ENCODE measurements at regions not wholly inside any gene's neighbourhood (a gene's known extent, or its start where the extent isn't known, plus 50 kb on each side); places are given as distances from the start of the nearest gene placed in this dataset.
"Not testable (repeated sequence)": the region's sequence is repeated elsewhere in the genome, so short reads cannot be mapped to it uniquely, and the experiment has no call there.

DNA sequence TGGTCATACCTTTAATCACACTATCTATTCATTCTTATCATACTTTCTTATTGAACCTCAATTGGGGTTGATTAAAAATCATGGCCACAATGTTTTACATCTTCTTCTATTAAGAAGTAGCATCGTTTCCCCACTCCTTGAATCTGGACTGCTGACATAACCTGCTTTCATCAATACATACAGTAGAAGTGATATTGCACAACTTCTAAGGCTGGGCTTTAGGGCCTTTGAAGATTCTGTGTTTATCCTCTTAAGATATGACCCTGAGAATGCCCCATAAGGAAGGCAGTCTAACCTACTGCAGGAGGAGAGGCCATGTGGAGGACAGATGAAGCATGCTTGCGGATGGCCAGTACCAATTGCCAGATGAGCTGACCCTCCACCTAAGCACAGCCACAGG is 1142.8 kb upstream of the SEL1L start:
- H3K4me3 ChIP-seq (ENCODE audit: low read length), result no peak overlapping the region
- no peaks in the 10 kb centered on the region for H3K79me2 ChIP-seq (replicated peaks; ENCODE audit: insufficient read depth, low read length)
- H4K20me1 ChIP-seq (ENCODE audit: insufficient read depth), result no peaks in the 10 kb centered on the region
- H3K36me3 ChIP-seq (ENCODE audit: insufficient read depth, low read length), result no peaks in the 10 kb centered on the region
- no peaks in the 10 kb centered on the region for H3K9me3 ChIP-seq (ENCODE audit: low read length)
- no peaks in the 10 kb centered on the region for H3K9me2 ChIP-seq (ENCODE audit: insufficient read depth, low read length)
- no peaks in the 10 kb centered on the region for H3K27me3 ChIP-seq (ENCODE audit: insufficient read depth, low read depth, low read length)
- TF ChIP-seq TAF1 (IDR thresholded peaks at IDR 0.05; ENCODE audit: low read depth) (no peak), SMC3 (conservative IDR thresholded peaks at IDR 0.05; ENCODE audit: poor library complexity) (no peak), POLR2AphosphoS5 (IDR thresholded peaks at IDR 0.05) (no peak), EZH2 (IDR thresholded peaks at IDR 0.05; ENCODE audit: borderline replicate concordance, insufficient read depth, low read length, poor library complexity, severe bottlenecking) (no peak), EP300 (conservative IDR thresholded peaks at IDR 0.05; ENCODE audit: poor library complexity, severe bottlenecking) (no peak), REST (IDR thresholded peaks at IDR 0.05; ENCODE audit: borderline replicate concordance) (no peak), RAD21 (conservative IDR thresholded peaks at IDR 0.05) (no peak), MXI1 (conservative IDR thresholded peaks at IDR 0.05; ENCODE audit: poor library complexity, severe bottlenecking) (no peak)
- TF ChIP-seq, protein P1, sequence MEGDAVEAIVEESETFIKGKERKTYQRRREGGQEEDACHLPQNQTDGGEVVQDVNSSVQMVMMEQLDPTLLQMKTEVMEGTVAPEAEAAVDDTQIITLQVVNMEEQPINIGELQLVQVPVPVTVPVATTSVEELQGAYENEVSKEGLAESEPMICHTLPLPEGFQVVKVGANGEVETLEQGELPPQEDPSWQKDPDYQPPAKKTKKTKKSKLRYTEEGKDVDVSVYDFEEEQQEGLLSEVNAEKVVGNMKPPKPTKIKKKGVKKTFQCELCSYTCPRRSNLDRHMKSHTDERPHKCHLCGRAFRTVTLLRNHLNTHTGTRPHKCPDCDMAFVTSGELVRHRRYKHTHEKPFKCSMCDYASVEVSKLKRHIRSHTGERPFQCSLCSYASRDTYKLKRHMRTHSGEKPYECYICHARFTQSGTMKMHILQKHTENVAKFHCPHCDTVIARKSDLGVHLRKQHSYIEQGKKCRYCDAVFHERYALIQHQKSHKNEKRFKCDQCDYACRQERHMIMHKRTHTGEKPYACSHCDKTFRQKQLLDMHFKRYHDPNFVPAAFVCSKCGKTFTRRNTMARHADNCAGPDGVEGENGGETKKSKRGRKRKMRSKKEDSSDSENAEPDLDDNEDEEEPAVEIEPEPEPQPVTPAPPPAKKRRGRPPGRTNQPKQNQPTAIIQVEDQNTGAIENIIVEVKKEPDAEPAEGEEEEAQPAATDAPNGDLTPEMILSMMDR (IDR thresholded peaks at IDR 0.05; ENCODE audit: poor library complexity, severe bottlenecking), result no peak
- no peaks in the 10 kb centered on the region for H3F3A ChIP-seq (ENCODE audit: insufficient read depth, low read length, poor library complexity, severe bottlenecking)
- H3K27ac ChIP-seq (ENCODE audit: low read length), result no peak overlapping the region
- no peak overlapping the region for H3K4me2 ChIP-seq (ENCODE audit: low read length)
- H2AFZ ChIP-seq (ENCODE audit: low read depth, low read length), result no peak overlapping the region
- H3K9ac ChIP-seq (ENCODE audit: low read length), result no peak overlapping the region

DNA sequence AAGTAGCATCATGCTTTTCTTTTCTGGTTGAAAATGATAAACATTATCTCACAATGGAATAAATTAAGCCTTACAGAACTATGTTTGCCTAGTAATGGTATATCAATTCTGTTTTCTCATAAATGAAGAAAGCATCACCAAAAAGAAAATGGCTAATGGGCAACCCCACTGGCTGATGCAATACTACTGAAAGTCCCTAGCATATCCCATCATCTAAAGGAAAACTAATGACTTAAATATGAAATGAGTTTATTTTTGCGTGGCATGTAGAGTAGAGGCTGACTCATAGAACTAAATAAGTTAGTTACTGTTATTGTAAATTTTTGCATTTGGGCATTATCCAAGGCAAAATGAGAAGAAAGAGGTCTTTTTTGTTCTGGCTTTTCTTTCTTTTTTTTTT is 1156.3 kb upstream of the SEL1L start:
- Histone ChIP-seq H2AFZ (ENCODE audit: low read depth, low read length) (no peak overlapping the region), H3F3A (ENCODE audit: insufficient read depth, low read length, poor library complexity, severe bottlenecking) (no peaks in the 10 kb centered on the region), H4K20me1 (ENCODE audit: insufficient read depth) (no peaks in the 10 kb centered on the region), H3K4me2 (ENCODE audit: low read length) (no peak overlapping the region), H3K9ac (ENCODE audit: low read length) (no peak overlapping the region), H3K36me3 (ENCODE audit: insufficient read depth, low read length) (no peaks in the 10 kb centered on the region), H3K9me3 (ENCODE audit: low read length) (no peaks in the 10 kb centered on the region), H3K9me2 (ENCODE audit: insufficient read depth, low read length) (no peaks in the 10 kb centered on the region), H3K4me3 (ENCODE audit: low read length) (no peak overlapping the region), H3K79me2 (replicated peaks; ENCODE audit: insufficient read depth, low read length) (no peaks in the 10 kb centered on the region), H3K27ac (ENCODE audit: low read length) (no peak overlapping the region), H3K27me3 (ENCODE audit: insufficient read depth, low read depth, low read length) (no peaks in the 10 kb centered on the region)
- TF ChIP-seq POLR2AphosphoS5 (IDR thresholded peaks at IDR 0.05), result no peak
- TF ChIP-seq REST (IDR thresholded peaks at IDR 0.05; ENCODE audit: borderline replicate concordance), result no peak
- no peak for TF ChIP-seq SMC3 (conservative IDR thresholded peaks at IDR 0.05; ENCODE audit: poor library complexity)
- TF ChIP-seq TAF1 (IDR thresholded peaks at IDR 0.05; ENCODE audit: low read depth), result no peak
- TF ChIP-seq RAD21 (conservative IDR thresholded peaks at IDR 0.05), result no peak
- TF ChIP-seq EP300 (conservative IDR thresholded peaks at IDR 0.05; ENCODE audit: poor library complexity, severe bottlenecking), result no peak
- TF ChIP-seq, protein P1 (IDR thresholded peaks at IDR 0.05; ENCODE audit: poor library complexity, severe bottlenecking), result no peak
- TF ChIP-seq MXI1 (conservative IDR thresholded peaks at IDR 0.05; ENCODE audit: poor library complexity, severe bottlenecking), result no peak
- TF ChIP-seq EZH2 (IDR thresholded peaks at IDR 0.05; ENCODE audit: borderline replicate concordance, insufficient read depth, low read length, poor library complexity, severe bottlenecking), result no peak

DNA sequence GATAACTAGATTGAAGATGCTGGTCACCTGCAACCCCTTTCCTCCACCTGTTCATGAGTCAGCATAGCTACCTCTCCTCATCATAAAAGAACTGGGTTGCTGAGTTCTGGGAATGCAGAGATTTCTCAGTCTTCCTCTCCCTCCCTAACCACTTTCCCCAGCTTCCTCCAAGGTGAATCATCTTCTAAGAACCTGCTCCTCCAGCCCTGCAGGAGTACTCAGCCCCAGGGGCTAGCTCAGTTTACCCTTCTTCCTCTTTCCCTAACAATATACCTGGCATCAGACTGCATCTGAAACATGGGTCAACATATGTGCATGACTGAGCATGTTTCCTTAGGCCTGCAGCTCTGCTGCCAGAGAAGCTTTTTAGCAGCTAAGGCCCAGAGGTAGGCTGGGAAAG is 1157.5 kb upstream of the SEL1L start:
- H3K9me3 ChIP-seq (ENCODE audit: low read length); H3K9ac ChIP-seq (ENCODE audit: low read length); H3K9me2 ChIP-seq (ENCODE audit: insufficient read depth, low read length); H3K4me3 ChIP-seq (ENCODE audit: low read length); H3F3A ChIP-seq (ENCODE audit: insufficient read depth, low read length, poor library complexity, severe bottlenecking); H4K20me1 ChIP-seq (ENCODE audit: insufficient read depth); H3K27ac ChIP-seq (ENCODE audit: low read length); H2AFZ ChIP-seq (ENCODE audit: low read depth, low read length); H3K27me3 ChIP-seq (ENCODE audit: insufficient read depth, low read depth, low read length); H3K79me2 ChIP-seq (replicated peaks; ENCODE audit: insufficient read depth, low read length); H3K4me2 ChIP-seq (ENCODE audit: low read length); H3K36me3 ChIP-seq (ENCODE audit: insufficient read depth, low read length): not testable (repeated sequence)
